ENCODE measurements at regions not wholly inside any gene's neighbourhood (a gene's known extent, or its start where the extent isn't known, plus 50 kb on each side); places are given as distances from the start of the nearest gene placed in this dataset.
"Not testable (repeated sequence)": the region's sequence is repeated elsewhere in the genome, so short reads cannot be mapped to it uniquely, and the experiment has no call there.

- TF ChIP-seq CTCF, POLR2A (IDR thresholded peaks at IDR 0.05): not testable (repeated sequence)
Measured at GRCh38 chr16:13352796-13353195, 451.4 kb downstream of the SHISA9 start.
